ENCODE measurements at regions not wholly inside any gene's neighbourhood (a gene's known extent, or its start where the extent isn't known, plus 50 kb on each side); places are given as distances from the start of the nearest gene placed in this dataset.

GRCh38 chr21:19261731-19262376 lies 858.3 kb upstream of the TMPRSS15 start:
- TF ChIP-seq CTCF (IDR thresholded peaks at IDR 0.05 in 2 of 3, conservative IDR thresholded peaks at IDR 0.05 in 1 of 3; ENCODE audit: borderline replicate concordance in 1 of 3, insufficient read depth in 1 of 3, low read depth in 2 of 3, low read length in 2 of 3) (no peak), ZNF274 (IDR thresholded peaks at IDR 0.05; ENCODE audit: low read depth, low read length) (no peak), REST (IDR thresholded peaks at IDR 0.05; ENCODE audit: low read depth) (no peak), RAD21 (IDR thresholded peaks at IDR 0.05; ENCODE audit: low read depth) (no peak), POLR2AphosphoS5 (IDR thresholded peaks at IDR 0.05; ENCODE audit: low read depth, low read length) (no peak), EZH2 (IDR thresholded peaks at IDR 0.05) (no peak)

Data from HCT116 (cell line).